GM19438 (cell line): ENCODE measurements at regions not wholly inside any gene's neighbourhood (a gene's known extent, or its start where the extent isn't known, plus 50 kb on each side); places are given as distances from the start of the nearest gene placed in this dataset.

Source experiments
- ATAC-seq: cut with Tn5 transposase; IDR thresholded peaks from one replicate; pipeline ENCODE4 v1.9.1; 2021; ENCODE audit warnings: low read depth; ENCODE audit not compliant: unreplicated experiment

- ATAC-seq, result no peak
These were observed 243.0 kb downstream of the CTTN start for GRCh38 chr11:70641369-70641768.

GRCh38 chr11:70642266-70642665, 243.9 kb downstream of the CTTN start:
- no peak for ATAC-seq

GRCh38 chr11:70643642-70644041, 245.3 kb downstream of the CTTN start:
- ATAC-seq, result peak; percentile 72

DNA sequence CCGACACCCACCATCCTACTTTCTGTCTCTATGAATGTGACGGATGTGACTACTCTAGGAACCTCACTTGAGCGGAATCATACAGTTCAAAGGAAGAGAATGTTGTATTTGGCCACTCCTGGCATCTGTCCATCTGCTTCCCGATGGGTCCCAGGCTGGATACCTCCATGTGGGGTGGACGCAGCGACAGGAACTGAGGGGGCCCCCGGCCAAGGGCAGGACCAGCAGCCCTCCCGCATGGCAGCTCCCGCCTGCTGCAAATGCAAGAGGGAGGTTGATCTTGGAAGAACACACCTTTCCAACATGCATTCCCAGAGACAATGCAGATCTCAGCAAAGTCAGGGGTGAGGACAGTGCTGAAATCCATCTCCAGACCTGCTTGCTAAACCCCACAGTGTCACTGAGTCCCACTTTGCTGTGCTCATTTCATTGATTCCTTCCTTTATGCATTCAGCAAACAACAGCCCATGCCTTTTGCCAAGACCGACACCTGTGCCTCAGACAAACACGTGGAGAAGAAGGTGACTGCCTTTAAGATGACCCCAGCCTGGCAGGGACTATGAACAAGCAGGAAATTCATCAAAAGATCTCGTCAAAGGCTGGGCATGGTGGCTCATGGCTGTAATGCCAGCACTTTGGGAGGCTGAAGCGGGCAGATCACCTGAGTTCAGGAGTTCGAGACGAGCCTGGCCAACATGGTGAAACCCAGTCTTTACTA, 246.2 kb downstream of the CTTN start:
- no peak for ATAC-seq

DNA sequence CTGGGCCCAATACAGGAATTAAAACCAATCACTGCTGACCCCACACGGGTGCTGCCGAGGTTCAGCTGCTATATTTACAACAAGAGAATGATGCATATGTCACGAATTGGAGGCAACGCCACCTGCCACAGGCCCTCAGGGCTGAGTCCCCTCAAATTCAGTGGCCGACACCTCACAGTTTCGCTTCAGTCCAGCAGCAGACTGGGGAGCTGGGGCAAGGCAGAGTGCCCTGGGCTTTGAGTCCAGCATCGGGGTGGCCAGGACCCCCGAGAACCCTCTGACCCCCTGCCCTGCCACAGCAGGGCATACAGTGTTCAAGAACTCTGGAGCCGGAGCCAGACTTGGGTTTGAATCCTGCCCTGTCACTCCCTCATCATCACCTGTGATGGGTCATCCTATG, 247.2 kb downstream of the CTTN start:
- no peak for ATAC-seq

- no peak for ATAC-seq
These were observed 248.1 kb downstream of the CTTN start for GRCh38 chr11:70646272-70647049.

DNA sequence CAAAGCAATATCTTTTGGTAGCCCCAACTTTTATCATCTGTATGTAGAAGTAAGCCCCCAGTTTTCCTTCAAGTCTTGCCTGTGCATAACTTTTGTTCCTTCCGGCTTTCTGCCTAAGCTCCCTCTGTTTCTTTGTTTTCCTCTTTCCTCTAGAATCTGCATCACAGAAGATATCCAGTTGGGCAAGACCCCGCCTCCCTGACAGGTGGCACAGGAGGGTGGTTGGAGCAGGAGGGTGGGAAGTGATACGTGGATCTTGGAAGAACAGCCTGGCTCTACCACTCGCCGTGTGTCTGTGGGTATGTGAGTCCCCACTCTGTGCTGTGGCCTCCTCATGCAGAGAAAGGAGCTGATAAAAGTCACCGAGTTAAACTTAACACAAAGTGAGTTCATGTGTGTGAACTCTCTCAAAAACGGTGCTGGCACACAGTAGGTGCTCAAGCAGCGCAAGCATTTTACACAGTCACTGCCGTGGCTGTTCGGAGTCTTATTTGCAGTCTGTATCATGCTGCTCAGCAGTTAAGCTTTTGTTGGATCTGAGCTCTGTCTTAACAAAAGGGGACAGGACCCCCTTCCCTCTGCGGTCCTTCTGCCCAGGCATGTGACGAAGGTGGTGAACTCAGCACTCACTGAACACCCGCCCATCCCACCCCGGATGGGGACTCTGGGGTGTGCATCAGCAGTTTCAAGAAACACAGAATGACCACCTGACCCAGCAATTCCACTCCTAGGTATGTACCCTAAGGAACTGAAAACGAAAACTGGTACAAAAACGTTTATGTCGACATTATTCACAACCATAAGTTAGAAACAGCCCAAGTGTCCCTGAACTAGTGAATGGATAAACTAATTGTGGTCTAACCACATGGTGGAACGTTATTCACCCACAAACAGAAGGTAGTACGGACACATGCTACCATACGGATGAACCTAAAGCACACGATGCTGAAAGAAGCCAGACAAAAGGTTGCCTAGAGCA, 249.1 kb downstream of the CTTN start:
- ATAC-seq, result no peak

DNA sequence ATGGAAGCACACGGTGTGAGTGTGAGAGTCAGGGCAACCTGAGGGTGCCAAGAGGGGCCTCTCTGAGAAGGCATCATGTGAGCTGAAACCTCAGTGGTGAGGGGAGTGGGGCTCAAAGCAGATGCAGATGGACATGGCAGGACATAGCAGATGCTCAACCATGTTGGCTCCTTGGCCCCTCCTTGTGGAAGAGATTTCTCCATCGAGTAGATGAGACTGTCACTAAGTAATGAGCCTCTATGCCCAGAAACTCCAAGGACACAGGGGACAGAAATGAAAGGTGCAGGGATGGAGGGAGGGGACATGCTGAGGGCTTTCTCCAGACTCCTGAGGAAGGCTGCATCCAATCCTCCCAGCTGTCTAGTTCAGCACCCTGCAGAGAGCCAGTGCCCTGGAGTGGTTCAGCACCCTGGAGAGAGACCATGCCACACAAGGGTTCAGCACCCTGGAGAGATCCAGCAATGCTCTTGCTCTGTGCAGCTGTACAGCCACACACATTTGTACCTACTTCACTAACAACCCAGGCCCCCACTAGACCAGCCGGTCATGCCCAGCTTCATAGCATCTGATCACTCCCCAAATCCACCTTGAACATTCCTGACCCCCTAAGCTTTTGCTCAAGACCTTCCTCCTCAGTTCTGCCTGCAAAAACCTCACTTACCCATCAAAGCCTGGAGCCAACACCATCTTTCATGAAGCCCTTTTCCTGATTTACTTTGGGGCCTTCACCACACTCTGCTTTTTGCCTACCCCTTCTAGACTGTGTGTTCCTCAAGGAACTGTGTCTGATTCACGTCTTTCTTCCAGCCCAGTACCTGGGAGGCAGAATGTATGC, 252.0 kb downstream of the CTTN start:
- ATAC-seq, result no peak

- ATAC-seq, result no peak
These were observed 252.7 kb downstream of the CTTN start for GRCh38 chr11:70651031-70651430.

DNA sequence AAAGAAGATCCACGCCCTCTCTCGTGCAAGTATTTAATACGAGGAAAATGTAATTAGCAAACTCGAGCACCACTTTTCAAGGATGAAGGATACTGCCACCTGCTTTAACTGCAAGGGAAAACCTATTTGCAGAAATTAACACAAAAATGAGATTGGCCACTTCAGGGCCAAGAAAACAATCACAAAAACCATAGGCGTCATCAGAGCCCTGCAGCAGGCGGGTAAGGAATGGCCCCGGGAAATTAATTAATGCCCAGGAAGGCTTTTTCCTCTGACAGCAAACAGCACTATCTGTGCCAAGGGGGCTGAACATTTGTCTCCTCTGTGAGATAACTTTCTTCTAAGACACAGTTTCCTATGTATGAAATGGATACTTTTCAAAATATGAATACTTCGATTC, 255.7 kb downstream of the CTTN start:
- no peak for ATAC-seq

DNA sequence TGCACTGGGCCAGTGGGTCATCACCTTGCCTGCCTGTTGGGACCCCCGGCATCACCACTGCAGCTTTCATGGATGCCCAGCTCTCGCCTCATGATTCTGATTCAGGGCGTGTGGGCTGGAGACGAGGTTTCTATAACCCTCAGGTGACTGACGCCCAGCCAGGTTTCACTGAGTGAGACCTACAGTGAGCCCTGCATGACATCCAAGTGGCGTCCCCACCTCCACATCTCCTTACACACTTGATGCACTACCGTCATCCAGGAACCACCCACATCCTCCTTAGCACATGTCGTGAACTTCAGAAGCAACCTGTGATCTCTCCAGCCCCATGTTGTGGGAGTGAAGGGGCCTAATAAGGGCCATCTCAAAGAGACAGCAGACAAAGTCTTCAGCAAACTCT, 257.5 kb downstream of the CTTN start:
- no peak for ATAC-seq

DNA sequence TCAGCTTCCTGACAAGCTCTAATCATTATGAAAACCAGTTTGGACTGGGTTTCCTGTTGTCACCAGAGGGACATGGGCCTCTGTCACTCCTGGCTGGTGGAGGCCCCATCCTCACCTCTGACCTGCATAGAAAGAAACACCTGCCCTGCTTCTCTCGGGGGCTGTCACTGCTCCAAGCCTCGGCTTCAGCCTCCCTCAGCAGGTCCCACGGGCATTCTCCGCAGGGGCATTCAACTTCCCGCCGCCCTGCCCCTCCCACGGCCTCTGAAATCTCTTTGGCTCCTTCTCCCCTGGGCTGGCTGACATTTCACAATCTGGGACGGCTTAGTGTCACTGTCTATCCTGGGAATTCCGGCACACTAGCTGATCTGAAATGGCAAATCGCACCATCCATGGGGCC, 257.9 kb downstream of the CTTN start:
- ATAC-seq, result no peak

GRCh38 chr11:70660059-70660888, 261.9 kb downstream of the CTTN start:
- ATAC-seq, result no peak

- no peak for ATAC-seq
These were observed 262.5 kb downstream of the CTTN start for GRCh38 chr11:70660889-70661197.

- ATAC-seq, result no peak
These were observed 263.6 kb downstream of the CTTN start for GRCh38 chr11:70661761-70662501.

GRCh38 chr11:70662691-70663098, 264.4 kb downstream of the CTTN start:
- ATAC-seq, result no peak

DNA sequence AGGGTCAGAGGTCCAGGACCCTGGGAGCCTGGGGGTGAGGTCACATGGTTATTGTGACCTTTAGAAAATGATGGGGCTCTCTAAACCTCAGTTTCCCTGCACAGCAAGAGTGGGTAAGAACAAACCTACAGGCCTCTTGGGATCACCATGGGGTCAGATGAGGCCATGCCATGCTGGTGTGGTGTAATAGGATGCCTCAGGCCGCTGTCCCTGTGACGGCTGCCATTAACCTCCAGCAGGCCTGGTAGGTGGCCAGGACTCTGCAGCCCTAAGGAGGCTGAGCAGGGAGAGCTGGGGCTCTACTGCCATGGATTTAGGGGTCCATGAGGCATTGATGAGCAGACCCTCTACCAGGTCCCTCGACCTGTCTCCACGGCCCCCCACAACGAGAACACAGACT, 265.5 kb downstream of the CTTN start:
- ATAC-seq, result no peak

DNA sequence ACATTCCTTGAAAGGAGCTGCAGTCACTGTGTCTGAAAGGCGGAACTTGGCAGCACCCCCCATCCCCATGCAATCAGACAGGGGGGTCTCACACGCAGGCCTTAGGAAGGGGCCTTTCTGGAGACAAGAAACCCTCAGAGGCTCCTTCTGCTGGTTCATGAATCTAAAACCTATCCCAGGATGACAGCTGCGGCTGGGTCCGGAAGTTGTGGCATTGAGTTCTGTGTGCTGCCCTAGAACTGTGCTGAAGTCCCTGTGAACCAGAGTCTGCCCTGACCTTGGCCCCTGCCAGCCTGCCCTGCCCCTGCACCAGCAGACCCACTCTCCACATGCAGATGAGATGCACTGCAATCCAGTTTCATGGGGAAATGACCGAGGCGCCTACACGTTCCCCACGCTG, 268.0 kb downstream of the CTTN start:
- ATAC-seq, result no peak

DNA sequence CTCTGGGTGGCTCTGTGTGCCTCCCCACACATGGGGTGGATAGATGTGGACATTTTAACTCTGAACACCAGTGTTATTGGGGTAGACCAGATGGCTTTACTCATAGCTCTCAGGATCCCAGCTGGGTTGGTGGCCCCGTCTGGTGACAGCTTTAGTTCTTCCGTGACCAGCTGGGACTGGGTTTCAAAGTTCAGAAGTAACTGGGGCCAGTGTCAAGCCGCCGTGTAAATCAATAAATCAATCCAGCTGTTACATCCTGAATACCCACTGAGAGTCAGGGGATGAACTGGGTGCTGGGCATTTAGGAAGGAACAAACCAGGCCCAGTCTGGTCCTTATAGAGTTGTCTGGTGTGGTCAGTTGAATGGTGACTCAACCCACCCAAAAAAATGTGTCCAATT, 269.4 kb downstream of the CTTN start:
- ATAC-seq, result no peak
